Stimulated activated CD4-positive, alpha-beta T cell treated with anti-CD3 and anti-CD28 coated beads, TNF-alpha, amount 100 ng/mL, for 48 hours (primary cell): ENCODE measurements at regions not wholly inside any gene's neighbourhood (a gene's known extent, or its start where the extent isn't known, plus 50 kb on each side); places are given as distances from the start of the nearest gene placed in this dataset.

Experiments used
- DNase-seq, 3 donors: peaks; one replicate each; pipeline ENCODE4 v3.0.0-alpha.2; 2020; ENCODE audit warnings: low read depth in 3 of 3

DNA sequence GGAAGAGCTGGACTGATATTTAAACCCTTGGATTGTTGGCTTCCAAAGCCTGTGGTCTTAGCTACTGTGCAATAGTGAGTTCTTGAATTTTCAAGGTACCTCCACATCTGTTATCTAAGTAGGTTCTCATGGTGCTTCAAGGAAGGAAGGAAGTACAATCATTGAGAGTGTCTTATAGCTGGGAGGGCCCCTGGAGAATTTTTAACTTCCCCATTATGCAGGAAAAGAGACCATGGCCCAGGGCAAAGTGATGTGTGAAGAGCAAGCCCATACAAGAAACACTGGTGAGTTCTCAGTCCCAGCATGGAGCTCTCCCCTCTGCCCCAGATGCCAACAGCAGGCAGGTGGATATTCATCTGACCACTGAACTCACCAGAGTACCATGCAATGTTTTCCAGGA is 169.0 kb upstream of the IRX6 start:
- DNase-seq = no peak

DNA sequence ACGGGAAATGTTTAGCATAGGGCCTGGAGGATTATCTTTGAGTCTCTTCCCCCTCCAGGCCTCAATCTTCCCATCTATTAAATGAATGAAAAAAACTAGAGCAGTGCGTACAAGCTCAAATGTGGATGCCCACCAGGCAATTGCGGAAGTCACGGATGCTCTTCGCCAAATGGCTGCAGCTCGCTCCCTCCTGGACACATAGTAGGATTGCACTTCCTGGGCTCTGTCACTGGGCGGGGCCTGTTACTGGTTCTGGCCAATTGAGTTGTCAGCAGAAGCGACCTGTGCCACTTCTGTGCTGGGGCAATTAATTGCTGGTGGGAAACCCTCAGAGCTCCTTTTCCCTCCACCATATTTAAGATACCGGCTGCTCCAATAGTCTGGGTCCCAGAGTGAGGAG is 168.2 kb upstream of the IRX6 start:
- DNase-seq = no peak

DNA sequence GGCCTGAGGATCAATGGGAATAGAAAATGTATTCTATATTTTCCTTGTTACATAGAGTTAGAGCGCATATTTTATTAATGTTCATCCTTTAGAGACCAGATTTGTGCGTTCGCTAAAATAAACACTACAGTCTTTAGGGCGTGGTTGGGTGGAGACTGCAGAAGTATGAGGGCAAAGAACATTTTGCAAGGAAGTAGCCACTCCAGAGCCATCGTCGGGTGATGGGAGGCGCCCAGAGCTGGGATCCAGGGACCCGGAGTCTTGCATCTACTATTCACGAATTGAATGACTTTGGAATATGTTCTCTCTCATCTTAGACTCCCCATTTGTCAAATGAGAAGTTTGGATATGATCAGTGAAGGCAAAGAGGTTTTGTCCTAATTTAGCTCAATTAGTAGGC is 154.2 kb upstream of the IRX6 start:
- DNase-seq = no peak

DNA sequence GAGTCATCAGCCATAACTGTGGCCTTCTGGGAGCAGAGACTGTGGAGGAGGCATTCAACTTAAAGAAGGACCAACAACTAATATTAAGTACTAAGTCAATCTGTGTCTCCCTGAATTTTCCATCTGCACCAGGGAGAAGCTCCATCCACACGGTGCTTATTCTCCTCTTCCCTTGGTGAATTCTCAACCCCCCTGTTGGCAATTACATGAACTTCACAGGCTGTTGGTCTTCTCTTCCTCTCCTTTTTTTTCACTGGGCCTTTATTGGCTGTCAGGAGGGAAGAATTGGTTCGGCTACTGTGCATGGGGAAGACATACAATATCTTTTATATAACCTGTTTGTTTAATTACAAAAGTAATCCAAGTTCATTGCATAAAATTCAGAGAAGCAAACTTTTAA is 152.8 kb upstream of the IRX6 start:
- DNase-seq = no peak

DNA sequence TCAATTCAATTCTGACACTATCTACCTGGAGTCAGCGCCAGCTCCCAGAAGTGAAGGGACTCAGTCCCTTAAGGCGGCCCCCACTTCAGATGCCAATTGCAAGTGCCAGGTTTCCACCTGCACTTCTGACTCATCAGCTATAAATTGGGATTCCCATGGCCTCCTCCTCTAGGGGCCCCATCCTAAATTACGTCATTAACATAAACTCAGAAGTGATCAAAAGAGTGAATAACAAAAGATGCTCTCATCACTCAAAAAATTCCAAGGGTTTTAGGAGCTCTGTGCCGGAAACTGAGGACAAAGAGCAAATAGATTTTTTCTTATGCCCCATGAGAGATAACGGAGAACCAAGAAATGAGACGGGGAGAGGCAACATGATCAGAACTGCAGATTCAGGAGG is 148.6 kb upstream of the IRX6 start:
- DNase-seq = no peak

DNA sequence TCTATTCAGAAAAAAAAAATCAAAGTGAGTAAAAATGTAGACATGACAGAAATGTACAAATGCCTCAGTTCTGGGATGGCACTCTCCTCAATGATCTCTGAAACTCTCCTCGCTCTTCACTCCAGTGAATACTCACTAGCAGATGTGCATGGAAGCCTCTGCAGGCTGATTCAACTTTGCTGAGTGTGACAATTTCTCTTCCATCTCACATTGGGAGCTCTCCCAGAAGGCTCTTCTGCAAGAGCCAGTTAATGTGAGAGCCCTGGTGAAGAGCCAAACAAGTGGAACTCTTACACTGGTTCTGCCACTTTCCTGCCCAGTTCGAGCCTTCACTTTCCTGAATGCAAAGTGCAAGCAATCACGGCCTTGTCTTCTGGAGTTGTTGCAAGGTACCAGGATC is 147.1 kb upstream of the IRX6 start:
- no peak for DNase-seq

DNA sequence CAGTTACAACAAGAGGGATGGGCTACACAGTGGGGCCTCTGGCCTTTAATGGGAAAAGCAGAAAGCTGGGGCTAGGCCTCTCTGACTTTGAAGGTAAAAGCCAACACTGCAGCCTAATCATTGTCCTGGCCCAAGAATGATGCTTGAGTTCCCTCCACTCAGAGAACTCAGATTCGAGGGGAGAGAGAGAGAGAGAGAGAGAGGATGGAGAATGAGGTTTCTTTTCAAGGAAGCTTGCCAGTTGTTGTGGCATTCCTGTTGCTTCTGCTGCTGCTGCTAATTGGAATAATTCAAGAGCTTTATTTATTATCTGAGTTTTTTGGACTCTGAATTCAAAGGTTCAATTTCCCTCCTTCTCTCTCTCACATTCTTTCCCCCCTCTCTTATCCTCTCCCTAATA is 144.6 kb upstream of the IRX6 start:
- DNase-seq = no peak

DNA sequence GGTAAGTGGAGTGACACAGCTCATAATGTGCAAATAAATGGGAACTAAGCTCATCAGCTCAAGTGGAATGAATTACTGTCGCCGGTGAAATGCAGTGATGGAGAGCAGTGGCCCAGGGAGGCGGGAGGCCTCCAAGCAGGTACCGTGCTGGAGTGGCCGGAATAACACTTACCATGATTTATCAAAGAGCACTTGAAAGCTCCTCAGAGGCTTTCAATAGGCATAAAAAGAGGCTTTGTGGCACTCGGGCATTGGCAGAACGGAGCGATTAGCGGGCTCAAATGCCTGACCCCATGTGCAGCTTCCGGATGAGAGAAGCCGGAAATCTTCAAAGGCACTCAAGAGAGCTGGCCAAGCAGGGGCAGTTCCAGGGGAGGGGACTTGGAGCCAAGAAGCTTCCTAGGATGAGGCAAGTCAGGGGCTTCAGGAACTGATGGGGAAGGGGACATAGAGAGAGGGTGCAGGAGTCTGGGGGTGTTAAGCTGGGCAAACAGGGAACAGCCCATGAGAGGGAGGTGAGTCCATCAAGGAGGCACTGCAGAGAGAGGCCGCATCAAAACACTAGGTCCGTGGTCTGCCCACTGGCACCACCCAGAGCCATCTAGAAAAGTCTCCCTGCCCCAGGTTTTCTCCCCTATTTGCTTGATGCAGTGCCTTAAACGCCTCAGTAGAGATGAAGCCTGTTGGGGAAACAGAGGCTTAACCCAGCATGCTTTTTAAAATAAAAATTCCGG is 144.0 kb upstream of the IRX6 start:
- no peak for DNase-seq

DNA sequence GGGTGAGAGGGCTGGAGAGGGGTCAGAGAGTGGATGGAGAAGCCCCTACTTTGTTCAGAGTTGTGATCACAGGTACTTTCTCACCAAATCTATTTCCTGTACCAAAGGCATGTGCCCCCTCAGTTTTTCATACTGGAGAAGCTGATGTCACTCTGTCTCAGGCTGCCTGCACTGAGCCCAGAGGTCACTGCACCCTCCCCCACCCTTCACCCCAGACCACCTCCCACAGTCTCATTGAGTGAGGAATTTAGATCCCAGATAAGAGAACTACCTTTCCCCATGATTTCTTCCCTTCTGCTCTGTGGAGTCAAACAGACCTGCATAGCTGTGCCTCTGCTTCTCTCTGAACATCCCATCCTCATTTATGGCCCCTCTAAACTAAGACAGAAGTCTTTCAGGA is 140.0 kb upstream of the IRX6 start:
- DNase-seq = no peak

DNA sequence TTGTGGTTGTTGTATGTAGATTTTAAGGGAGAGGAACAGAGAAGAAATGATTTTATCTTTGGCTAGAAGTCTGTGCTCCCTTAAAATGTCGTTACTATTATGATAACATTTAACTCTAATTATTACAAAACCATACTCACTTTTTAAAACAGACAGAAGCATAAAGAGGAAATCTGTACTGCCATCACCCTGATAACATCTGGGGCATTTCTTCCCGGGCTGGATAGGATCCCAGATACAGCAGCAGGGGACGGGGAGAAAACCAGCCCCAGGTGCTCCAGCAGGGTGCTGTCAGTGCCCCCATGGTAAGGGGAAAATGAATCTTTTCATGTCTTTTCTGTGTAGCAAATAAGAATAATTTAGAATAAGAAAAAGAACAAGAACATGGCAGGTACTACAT is 139.4 kb upstream of the IRX6 start:
- no peak for DNase-seq

DNA sequence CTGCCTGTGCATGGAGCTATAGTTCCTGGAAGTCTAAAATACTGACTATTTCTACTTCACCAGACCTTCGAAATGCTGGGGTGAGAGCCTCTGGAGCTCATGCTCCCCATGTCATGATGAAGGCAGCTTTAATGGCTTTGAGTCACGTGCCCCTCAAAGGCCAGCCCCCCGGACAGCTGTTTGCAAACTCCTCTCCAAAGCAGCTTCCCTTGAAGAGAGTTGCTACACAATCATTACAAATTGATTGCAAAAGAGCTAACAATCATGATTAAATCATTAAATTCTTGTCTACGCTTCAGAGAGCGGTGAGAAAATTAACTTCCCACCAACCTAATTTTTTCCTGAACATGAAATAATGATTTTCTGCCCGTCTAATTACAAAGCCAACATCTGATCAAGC is 134.8 kb upstream of the IRX6 start:
- DNase-seq = no peak

DNA sequence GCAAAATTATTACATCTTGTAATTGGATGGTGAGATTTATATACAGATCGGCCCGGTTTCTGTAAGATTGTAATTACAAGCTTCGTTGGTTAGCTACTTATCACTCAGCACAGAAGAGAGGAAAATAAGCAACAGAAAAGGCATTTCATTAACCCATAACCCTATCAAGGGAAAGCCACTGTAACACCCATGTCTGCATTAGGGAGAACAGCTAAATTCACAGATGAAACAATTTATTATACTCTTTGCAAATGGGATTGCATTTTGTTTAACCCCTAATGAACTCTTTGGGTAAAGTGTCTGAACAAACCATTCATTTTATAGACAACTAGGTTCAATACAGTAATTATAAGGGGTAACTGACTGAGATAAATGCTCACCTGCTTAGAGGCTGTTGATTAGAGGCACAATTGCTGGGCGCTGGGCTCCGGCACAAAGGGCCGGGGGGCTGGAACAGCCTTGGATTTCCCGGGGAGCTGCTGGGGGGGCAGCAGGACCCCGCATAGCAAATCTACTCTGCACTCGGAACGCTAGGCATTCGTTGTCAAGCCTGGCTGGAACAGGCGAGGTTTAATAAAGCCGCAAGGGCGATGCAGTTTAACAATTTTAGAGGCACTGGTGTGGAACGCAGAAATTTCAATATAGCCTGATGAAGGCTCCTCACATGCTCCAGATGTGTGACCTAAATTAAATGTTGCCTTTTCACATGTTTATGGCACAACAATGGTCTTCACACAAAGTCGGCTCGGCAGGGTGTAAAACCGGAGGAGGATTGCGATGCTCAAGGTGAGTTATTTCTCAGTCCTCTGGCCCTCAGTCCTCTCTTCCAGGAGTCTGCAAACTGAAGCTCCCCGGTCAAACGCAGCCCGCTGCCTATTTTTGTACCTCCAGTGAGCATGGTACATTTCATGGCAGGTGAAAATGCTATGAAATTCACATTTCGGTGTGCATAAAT is 134.0 kb upstream of the IRX6 start:
- DNase-seq = no peak

DNA sequence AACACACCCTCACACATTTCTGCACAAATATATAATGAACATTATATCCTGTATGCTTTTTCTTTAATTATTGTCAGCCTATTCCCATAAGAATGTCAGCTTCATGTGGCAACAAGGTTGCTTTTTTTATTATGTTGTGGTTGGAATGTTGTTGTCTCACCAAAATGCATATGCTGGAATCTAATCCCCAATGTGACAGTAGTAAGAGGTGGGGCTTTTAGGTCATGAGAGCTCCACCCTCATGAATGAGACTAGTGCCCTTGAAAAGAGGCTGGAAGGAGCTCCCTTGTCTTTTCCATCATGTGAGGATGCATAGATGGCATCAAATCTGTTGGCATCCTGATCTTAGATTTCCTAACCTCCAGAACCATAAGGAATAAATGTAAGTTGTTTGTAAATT is 131.3 kb upstream of the IRX6 start:
- DNase-seq = no peak

DNA sequence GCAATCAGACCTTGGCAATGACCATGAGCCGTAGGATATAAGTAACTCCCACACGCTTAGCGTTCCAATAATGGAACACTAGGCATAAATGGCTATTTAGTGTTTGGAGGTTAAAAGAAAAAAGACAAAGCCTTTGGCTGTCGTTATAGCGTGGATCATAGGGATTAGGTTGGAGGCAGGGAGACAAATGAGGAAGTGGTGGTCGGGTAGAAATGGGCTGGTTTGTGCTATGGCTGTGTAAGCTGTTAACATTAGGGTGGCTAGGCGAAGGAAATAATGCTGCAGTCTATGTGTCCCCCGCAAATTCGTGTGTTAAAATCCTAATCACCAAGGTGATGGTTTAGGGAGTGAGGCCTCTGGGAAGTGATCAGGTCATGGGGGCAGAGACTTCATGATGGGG is 120.4 kb upstream of the IRX6 start:
- DNase-seq = no peak

DNA sequence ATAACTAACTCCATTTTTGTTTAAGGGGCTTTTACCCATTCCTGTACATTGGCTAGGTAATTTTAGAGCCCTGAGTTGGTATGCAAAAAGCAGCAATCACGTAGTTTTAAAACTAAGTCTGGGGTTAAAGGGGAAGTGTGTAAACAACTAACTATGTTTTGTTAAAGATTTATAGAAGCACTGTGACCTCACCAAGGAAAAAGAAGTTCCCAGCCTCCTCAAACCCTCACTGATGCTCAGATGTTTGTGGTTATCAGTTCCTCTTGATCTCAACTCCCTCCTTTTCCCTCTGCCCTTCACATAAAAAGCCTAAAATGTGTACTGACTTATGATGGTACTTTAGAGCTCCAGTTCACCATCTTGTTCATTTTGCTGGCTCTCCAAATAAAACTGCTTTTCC is 119.9 kb upstream of the IRX6 start:
- DNase-seq = no peak

DNA sequence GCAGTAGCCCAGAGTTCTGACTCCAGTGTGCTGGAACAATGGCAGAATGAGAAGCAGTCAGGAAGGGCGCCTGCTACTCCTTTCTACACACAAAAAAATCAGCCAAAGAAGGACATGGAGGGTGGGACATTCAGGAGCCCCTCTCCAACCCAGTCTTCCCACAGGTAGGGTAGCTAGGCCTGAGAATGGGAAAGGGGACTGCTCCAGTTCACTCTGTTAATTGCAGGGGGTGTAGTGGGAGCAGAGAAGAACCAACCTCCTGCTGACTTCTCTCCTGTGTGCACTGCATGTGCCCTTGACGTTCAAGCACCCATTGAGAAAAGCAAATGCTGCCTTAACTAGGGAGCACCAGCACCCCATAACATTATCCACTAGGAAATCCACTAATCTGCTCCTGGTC is 119.1 kb upstream of the IRX6 start:
- DNase-seq = no peak

DNA sequence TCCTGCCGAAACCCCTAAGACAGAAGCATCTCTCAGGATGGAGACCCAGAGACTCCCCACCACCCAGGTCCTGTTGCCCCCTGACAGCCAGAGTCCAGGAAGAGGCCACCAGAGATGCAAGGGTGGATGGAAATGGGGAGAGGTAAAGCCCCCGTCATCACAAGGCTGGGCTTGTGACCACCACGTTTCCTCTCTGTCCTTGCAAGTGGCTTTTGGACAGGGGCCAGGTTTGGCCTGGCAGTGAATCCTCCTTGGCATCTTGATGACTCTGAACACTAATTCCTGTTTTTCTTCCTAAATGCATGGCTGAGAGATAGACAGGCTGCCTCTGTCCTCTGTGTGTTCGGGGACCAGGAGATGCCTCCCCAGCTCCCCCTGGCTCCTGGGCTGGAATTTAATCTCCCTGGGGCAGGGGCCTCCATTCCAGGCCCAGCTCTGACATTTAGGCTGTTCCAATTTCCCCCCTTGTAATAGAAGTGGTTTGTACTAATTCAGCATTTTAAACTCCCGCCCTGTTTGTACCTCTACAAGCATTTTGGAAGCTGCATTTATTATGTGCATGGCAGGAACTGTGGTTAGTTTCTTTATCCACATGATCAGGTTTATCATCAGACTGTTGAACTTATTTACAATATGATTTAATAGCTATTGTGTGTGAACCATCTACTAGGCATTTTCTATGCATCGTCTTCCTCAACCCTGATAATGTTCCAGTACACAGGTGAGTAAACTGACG is 116.1 kb upstream of the IRX6 start:
- DNase-seq = no peak

DNA sequence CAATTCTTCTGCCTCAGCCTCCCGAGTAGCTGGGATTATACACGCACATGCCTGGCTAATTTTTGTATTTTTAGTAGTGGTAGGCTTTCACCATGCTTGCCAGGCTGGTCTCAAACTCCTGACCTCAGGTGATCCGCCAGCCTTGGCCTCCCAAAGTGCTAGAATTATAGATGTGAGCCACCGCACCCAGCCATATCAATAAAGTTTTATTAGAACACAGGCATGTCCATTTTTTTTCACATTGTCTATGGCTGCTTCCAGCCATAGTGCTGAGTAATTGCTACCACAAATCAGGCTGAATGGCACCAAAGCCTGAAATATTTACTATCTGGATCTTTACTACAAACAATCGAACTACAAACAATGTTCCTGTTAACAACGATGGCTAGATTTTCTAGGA is 114.4 kb upstream of the IRX6 start:
- DNase-seq = no peak

DNA sequence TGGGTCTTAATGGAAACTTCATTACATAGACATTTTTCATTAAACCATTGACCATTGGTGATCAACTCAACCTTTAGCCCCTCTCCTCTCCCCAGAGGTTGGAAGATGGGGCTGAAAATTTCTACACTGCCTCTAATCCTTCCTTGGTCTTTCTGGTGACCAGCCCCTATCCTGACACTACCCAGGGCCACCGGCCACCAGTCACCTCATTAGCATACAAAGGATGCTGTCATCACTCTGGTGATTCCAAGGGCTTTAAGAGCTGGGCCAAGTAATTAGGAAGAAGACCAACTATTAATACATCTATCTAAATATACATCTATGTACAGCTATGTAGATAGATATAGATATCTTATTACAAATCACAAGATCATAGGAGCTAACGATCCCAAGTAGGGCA is 111.2 kb upstream of the IRX6 start:
- no peak for DNase-seq

DNA sequence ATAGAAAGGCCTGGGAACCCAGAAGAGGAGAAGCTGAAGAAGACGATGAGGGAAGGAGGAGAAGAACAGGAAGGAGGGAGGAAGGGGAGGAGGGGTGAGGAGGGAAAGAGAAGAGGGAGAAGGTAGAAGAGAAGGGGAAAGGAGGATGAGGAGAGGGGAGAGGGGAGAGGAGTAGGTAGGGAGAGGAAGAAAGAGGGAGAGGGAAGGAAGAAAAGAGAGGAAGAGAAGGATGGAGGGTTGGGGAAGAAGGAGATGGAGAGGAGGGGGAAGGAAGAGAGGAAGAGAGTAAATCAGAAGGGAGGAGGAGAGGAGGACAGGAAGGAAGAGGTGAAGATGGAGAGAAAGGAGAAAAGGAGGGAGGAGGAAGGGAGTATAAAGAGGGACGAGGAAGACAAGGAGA is 109.6 kb upstream of the IRX6 start:
- no peak for DNase-seq

DNA sequence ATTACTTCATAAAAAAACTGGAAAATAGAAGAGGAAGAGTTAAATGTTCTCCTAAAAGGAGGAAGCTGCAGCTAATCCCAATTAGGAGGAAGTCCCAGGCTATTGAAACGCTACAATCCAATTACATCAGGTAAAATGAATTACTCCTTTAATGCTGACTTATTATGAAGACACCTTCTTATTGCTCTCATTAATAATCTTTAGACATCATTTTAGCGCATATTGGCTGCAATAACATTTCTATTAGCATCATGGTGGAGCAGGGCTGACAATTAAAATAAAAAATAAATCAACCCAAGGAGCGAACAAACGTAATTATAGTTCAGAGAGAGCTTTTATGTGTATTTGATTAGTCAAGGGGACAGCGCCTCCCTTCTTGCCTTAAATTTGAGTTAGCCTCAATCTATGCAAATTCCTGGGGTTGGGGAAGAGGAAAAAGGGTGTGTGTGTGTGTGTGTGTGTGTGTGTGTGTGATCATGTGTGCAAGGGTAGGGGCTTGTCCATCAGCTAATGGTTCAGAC is 109.0 kb upstream of the IRX6 start:
- DNase-seq = no peak

DNA sequence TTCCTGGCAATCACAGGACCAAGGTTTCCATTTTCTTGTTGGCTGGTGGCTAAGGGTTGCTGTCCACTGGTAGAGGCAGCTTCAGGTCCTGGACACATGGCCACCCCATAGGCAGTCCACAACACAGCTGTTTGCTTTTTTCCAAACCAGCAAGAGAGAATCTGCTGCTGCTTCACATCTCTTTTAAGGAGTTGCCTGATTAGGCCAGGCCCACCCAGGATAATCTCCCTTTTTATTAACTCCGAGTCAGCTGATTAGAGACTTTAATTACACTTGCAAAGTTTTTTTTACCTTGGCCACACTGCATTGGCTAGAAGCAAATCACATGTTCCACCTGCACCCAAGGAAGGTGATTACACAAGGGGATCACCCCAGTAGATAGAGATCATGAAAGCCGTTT is 106.6 kb upstream of the IRX6 start:
- DNase-seq = no peak
